Body of pancreas (tissue), 4 donors: ENCODE measurements at regions not wholly inside any gene's neighbourhood (a gene's known extent, or its start where the extent isn't known, plus 50 kb on each side); places are given as distances from the start of the nearest gene placed in this dataset.

Experiments
- ATAC-seq: fragments of 150-250 bp; one replicate; pipeline ENCODE4 v1.9.1; 2016
- DNase-seq, 4 donors: peaks; one replicate each; pipeline ENCODE4 v3.0.0-alpha.2; 2019
- H3K27ac ChIP-seq, 4 donors: fragments of 200-600 bp; sonication (generic); 1 replicate in 3 of 4; 2 replicates in 1 of 4; pipeline versions ENCODE4 v1.5.1 to v1.6.1; 2016 to 2019; ENCODE audit warnings: mild to moderate bottlenecking in 1 of 4, mixed read lengths in 1 of 4, moderate library complexity in 1 of 4
- H3K27me3 ChIP-seq, 2 donors: fragments of 200-600 bp; sonication (generic); one replicate each; pipeline ENCODE4 v1.6.0; 2016; ENCODE audit warnings: mild to moderate bottlenecking in 1 of 2
- H3K36me3 ChIP-seq, 2 donors: fragments of 200-600 bp; sonication (generic); replicated peaks in 1 of 2; 2 replicates each; pipeline ENCODE4 v1.5.1; 2016; ENCODE audit warnings: low read depth in 2 of 2; ENCODE audit not compliant: insufficient read depth in 1 of 2
- H3K4me1 ChIP-seq: fragments of 200-600 bp; sonication (generic); one replicate; pipeline ENCODE4 v1.6.0; 2016
- H3K4me3 ChIP-seq, 2 donors: fragments of 200-600 bp; sonication (generic); 1 replicate in 1 of 2; 2 replicates in 1 of 2; pipeline ENCODE4 v1.5.1; 2016 to 2019
- H3K9me3 ChIP-seq, 3 donors: fragments of 200-600 bp; sonication (generic); 1 replicate in 2 of 3; 2 replicates in 1 of 3; pipeline ENCODE4 v1.5.1; 2016
- CTCF ChIP-seq, 7 experiments: fragments of 450-650 bp in 4 of 7; fragments of 200-600 bp in 3 of 7; sonication (generic) in 3 of 7; IDR thresholded peaks; one replicate each; pipeline ENCODE4 v1.5.1; 2016 to 2019; ENCODE audit warnings: antibody characterized with exemption in 7 of 7
- POLR2A ChIP-seq, 3 donors: fragments of 450-650 bp; IDR thresholded peaks; one replicate each; pipeline ENCODE4 v1.6.1; 2016; ENCODE audit warnings: antibody characterized with exemption in 3 of 3, mild to moderate bottlenecking in 2 of 3
- WGBS, 2 donors: methylation state at CpG; one replicate each; pipeline ENCODE4 v1.1.5; 2017; 5-methylcytosine and 5-hydroxymethylcytosine counted together
- intact Hi-C: fragments of 100-400 bp; cut with DNase I; formaldehyde crosslinking; loops from one replicate; pipeline ENCODE4 v1.15.1; 2023

- Histone ChIP-seq H3K4me3 (no peak overlapping the region), H3K27me3 (no peaks in the 10 kb centered on the region), H3K36me3 (no peaks in the 10 kb centered on the region), H3K27ac (no peak overlapping the region), H3K4me1 (no peaks in the 10 kb centered on the region), H3K9me3 (no peaks in the 10 kb centered on the region)
- no peak for DNase-seq
- intact Hi-C loops: no loop called here
- WGBS, 2 donors: 56 to 61% methylated on average over 1 of the region's 1 CpG
- TF ChIP-seq POLR2A (IDR thresholded peaks at IDR 0.05) (no peak), CTCF (IDR thresholded peaks at IDR 0.05) (no peak)
- no peak for ATAC-seq
Observed at GRCh38 chr13:81722456-81722855, 1381.5 kb upstream of the SPRY2 start.

- no peaks in the 10 kb centered on the region for H3K9me3 ChIP-seq
- intact Hi-C loops: no loop called here
- no peaks in the 10 kb centered on the region for H3K27me3 ChIP-seq
- H3K36me3 ChIP-seq: no peaks in the 10 kb centered on the region
- ATAC-seq (no peak), DNase-seq (no peak)
- H3K27ac ChIP-seq: no peak overlapping the region
- no peak overlapping the region for H3K4me3 ChIP-seq
- no peaks in the 10 kb centered on the region for H3K4me1 ChIP-seq
- TF ChIP-seq POLR2A (IDR thresholded peaks at IDR 0.05) (no peak), CTCF (IDR thresholded peaks at IDR 0.05) (no peak)
Observed at GRCh38 chr13:81721400-81721799, 1380.5 kb upstream of the SPRY2 start.

- no peak for ATAC-seq
- no peak for DNase-seq
- peak in 1 of 7 experiments; percentile 13 for TF ChIP-seq CTCF (IDR thresholded peaks at IDR 0.05)
- TF ChIP-seq POLR2A (IDR thresholded peaks at IDR 0.05): no peak
- H3K27ac ChIP-seq: no peak overlapping the region
- intact Hi-C loops: no loop called here
- no peaks in the 10 kb centered on the region for H3K36me3 ChIP-seq
- 75 to 83% methylated on average over 3 of the region's 3 CpGs for WGBS, 2 donors
- H3K4me3 ChIP-seq: no peak overlapping the region
- no peaks in the 10 kb centered on the region for H3K9me3 ChIP-seq
- no peaks in the 10 kb centered on the region for H3K4me1 ChIP-seq
- no peaks in the 10 kb centered on the region for H3K27me3 ChIP-seq
Observed at GRCh38 chr13:81714513-81714912, 1373.6 kb upstream of the SPRY2 start.

- WGBS, 2 donors: 83 to 100% methylated on average over 1 to 2 of the region's 2 CpGs
- no peak for DNase-seq
- no peak overlapping the region for H3K4me3 ChIP-seq
- no peaks in the 10 kb centered on the region for H3K4me1 ChIP-seq
- no peaks in the 10 kb centered on the region for H3K9me3 ChIP-seq
- no peak overlapping the region for H3K27ac ChIP-seq
- ATAC-seq: no peak
- no peaks in the 10 kb centered on the region for H3K36me3 ChIP-seq
- TF ChIP-seq CTCF (IDR thresholded peaks at IDR 0.05): no peak
- no peak for TF ChIP-seq POLR2A (IDR thresholded peaks at IDR 0.05)
- intact Hi-C loops: no loop called here
- no peaks in the 10 kb centered on the region for H3K27me3 ChIP-seq
Observed at GRCh38 chr13:81713201-81713600, 1372.3 kb upstream of the SPRY2 start.

- intact Hi-C loops: no loop called here
- 83 to 86% methylated on average over 4 of the region's 4 CpGs for WGBS, 2 donors
Observed at GRCh38 chr13:81697826-81698225, 1356.9 kb upstream of the SPRY2 start.

More at GRCh38 chr13:81697826-81698225, 1356.9 kb upstream of the SPRY2 start:
- H3K27me3 ChIP-seq: no peaks in the 10 kb centered on the region
- H3K36me3 ChIP-seq: no peaks in the 10 kb centered on the region
- no peak for DNase-seq
- no peaks in the 10 kb centered on the region for H3K4me1 ChIP-seq
- no peaks in the 10 kb centered on the region for H3K9me3 ChIP-seq
- no peak for ATAC-seq
- no peak overlapping the region for H3K4me3 ChIP-seq
- no peak overlapping the region for H3K27ac ChIP-seq
- TF ChIP-seq POLR2A (IDR thresholded peaks at IDR 0.05) (no peak), CTCF (IDR thresholded peaks at IDR 0.05) (no peak)
